ENCODE measurements at regions not wholly inside any gene's neighbourhood (a gene's known extent, or its start where the extent isn't known, plus 50 kb on each side); places are given as distances from the start of the nearest gene placed in this dataset.
"Not testable (repeated sequence)": the region's sequence is repeated elsewhere in the genome, so short reads cannot be mapped to it uniquely, and the experiment has no call there.

DNA sequence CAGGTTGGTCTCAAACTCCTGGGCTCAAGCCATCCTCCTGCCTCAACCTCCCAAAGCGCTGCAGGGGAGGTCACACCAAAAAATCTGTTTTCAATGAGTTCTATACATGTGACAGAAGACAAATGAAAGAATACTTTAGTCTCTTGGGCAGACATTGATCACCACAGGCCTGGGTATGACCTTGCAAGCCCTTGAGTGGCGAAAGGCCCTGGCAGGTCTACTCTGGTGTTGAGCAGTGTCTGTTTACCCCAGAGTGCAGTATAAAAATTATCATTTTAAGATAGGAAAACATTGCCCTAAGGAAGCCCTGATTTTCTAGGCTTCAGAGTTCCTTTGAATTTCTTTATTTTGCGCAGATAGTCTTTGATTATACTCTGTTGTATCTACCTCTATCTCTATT is 61.6 kb upstream of the GBE1 start:
- intact Hi-C loops (cut with DNase I), result no loop called here

DNA sequence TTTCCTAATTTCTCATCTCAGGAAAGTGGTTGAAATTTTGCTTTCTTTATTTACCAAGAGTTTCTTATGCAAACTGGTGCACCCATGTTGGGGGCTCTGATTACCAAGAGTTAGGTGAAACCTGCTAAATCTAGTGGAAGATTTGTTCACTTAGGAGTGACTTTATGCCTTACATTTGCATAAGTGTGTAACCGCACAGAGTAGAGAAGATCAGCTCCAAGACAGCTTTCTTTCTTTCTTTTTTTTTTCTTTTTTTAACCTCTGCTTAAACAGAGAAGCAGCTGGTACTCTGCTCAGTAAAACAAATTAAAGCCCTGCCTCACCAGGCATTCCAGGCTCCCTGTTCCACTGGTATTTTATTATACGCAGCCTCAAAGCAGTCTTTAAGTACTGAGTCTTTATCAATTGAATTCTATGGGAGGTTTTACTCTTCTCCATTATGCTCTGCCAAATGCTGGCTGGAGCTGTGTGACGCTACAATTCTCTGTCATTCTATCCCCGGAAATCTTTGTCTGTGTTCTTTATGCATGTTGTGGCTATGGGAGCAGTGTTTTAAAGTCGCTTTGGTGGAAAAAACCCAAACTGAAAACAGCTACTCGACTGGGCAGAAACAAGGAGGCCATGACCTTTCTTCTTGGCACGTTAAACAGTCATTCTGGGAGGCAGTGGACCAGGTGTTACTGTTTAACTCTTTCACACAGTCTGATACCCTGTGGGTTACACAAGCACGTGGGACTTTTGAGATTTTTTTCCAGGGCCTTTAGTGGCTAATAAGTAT is 55.2 kb upstream of the GBE1 start:
- intact Hi-C loops (cut with DNase I), result no loop called here
- no peak for DNase-seq (ENCODE audit: low spot score)

More for the DNA sequence above, 61.6 kb upstream of the GBE1 start:
- no peak for DNase-seq (ENCODE audit: low spot score)

DNA sequence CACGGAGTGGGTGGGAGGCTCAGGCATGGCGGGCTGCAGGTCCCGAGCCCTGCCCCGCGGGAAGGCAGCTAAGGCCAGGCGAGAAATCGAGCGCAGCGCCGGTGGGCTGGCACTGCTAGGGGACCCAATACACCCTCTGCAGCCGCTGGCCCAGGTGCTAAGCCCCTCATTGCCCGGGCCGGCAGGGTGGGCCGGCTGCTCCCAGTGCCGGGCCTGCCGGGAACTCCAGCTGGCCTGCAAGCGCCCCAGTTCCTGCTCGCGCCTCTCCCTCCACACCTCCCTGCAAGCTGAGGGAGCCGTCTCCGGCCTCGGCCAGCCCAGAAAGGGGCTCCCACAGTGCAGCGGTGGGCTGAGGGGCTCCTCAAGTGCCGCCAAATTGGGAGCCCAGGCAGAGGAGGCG is 50.7 kb upstream of the GBE1 start:
- intact Hi-C loops (cut with DNase I), result not testable (repeated sequence)

More for the DNA sequence above, 50.7 kb upstream of the GBE1 start:
- DNase-seq (ENCODE audit: low spot score), result not testable (repeated sequence)
